ENCODE measurements at regions not wholly inside any gene's neighbourhood (a gene's known extent, or its start where the extent isn't known, plus 50 kb on each side); places are given as distances from the start of the nearest gene placed in this dataset.

- no peak for TF ChIP-seq EZH2phosphoT487 (IDR thresholded peaks at IDR 0.05)
- TF ChIP-seq, protein P1, sequence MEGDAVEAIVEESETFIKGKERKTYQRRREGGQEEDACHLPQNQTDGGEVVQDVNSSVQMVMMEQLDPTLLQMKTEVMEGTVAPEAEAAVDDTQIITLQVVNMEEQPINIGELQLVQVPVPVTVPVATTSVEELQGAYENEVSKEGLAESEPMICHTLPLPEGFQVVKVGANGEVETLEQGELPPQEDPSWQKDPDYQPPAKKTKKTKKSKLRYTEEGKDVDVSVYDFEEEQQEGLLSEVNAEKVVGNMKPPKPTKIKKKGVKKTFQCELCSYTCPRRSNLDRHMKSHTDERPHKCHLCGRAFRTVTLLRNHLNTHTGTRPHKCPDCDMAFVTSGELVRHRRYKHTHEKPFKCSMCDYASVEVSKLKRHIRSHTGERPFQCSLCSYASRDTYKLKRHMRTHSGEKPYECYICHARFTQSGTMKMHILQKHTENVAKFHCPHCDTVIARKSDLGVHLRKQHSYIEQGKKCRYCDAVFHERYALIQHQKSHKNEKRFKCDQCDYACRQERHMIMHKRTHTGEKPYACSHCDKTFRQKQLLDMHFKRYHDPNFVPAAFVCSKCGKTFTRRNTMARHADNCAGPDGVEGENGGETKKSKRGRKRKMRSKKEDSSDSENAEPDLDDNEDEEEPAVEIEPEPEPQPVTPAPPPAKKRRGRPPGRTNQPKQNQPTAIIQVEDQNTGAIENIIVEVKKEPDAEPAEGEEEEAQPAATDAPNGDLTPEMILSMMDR (IDR thresholded peaks at IDR 0.05): no peak
Observed at GRCh38 chr11:79570104-79570503, 129.3 kb upstream of the TENM4 start.

All from neural progenitor cell (in vitro differentiated cells).